ENCODE measurements at regions not wholly inside any gene's neighbourhood (a gene's known extent, or its start where the extent isn't known, plus 50 kb on each side); places are given as distances from the start of the nearest gene placed in this dataset.

- no peak for TF ChIP-seq CTCF (IDR thresholded peaks at IDR 0.05)
- TF ChIP-seq POLR2A (IDR thresholded peaks at IDR 0.05): no peak
Measured at GRCh38 chr9:34892886-34893285, 65.2 kb upstream of the PHF24 start.

Data from body of pancreas (tissue), 4 donors.